H9 (cell line): ENCODE measurements at regions not wholly inside any gene's neighbourhood (a gene's known extent, or its start where the extent isn't known, plus 50 kb on each side); places are given as distances from the start of the nearest gene placed in this dataset.

ENCODE experiments used
- DNase-seq: peaks from one replicate; pipeline ENCODE4 v3.0.0-alpha.2; 2017
- H2AFZ ChIP-seq: one replicate; pipeline ENCODE4 v1.6.1; 2013; ENCODE audit warnings: mild to moderate bottlenecking, low read length, control low read depth, moderate library complexity
- H2AK5ac ChIP-seq: 2 replicates; pipeline ENCODE4 v1.6.1; 2013; ENCODE audit warnings: low read length, control low read depth, mixed read lengths; ENCODE audit not compliant: insufficient read length
- H2BK120ac ChIP-seq: one replicate; pipeline ENCODE4 v1.6.1; 2013; ENCODE audit warnings: low read depth, mild to moderate bottlenecking, low read length, control low read depth, inconsistent platforms; ENCODE audit not compliant: poor library complexity, severe bottlenecking
- H2BK12ac ChIP-seq: 2 replicates; pipeline ENCODE4 v1.6.1; 2013; ENCODE audit warnings: low read length, control low read depth, mixed read lengths, low read depth; ENCODE audit not compliant: insufficient read length
- H2BK15ac ChIP-seq: 2 replicates; pipeline ENCODE4 v1.6.1; 2013; ENCODE audit warnings: low read depth, low read length, control low read depth
- H2BK20ac ChIP-seq: one replicate; pipeline ENCODE4 v1.6.1; 2013; ENCODE audit warnings: low read depth, mild to moderate bottlenecking, low read length, control low read depth, inconsistent platforms; ENCODE audit not compliant: poor library complexity, severe bottlenecking
- H2BK5ac ChIP-seq: 2 replicates; pipeline ENCODE4 v1.6.1; 2013; ENCODE audit warnings: low read length, control low read depth, mixed read lengths; ENCODE audit not compliant: insufficient read length
- H3K14ac ChIP-seq: 2 replicates; pipeline ENCODE4 v1.6.1; 2013; ENCODE audit warnings: low read length, control low read depth; ENCODE audit not compliant: insufficient read depth
- H3K18ac ChIP-seq: 2 replicates; pipeline ENCODE4 v1.6.1; 2013; ENCODE audit warnings: low read depth, mild to moderate bottlenecking, mixed read lengths, low read length, control low read depth; ENCODE audit not compliant: insufficient read length
- H3K23ac ChIP-seq: 2 replicates; pipeline ENCODE4 v1.6.1; 2013; ENCODE audit warnings: low read length, control low read depth, mixed read lengths, low read depth; ENCODE audit not compliant: insufficient read length
- H3K23me2 ChIP-seq: 2 replicates; pipeline ENCODE4 v1.6.1; 2013; ENCODE audit warnings: low read depth, mild to moderate bottlenecking, mixed read lengths, low read length, control low read depth; ENCODE audit not compliant: insufficient read length, poor library complexity, severe bottlenecking
- H3K27ac ChIP-seq: 2 replicates; pipeline ENCODE4 v1.5.1; 2013; ENCODE audit warnings: low read length, control low read depth, mixed read lengths, low read depth; ENCODE audit not compliant: insufficient read length
- H3K27me3 ChIP-seq: 2 replicates; pipeline ENCODE4 v1.6.1; 2013; ENCODE audit warnings: low read length, control low read depth, inconsistent platforms; ENCODE audit not compliant: insufficient read depth
- H3K4ac ChIP-seq: 2 replicates; pipeline ENCODE4 v1.6.1; 2013; ENCODE audit warnings: low read depth, mild to moderate bottlenecking, control low read depth, inconsistent platforms, low read length, moderate library complexity
- H3K4me1 ChIP-seq: 2 replicates; pipeline ENCODE4 v1.6.1; 2013; ENCODE audit warnings: low read length, control low read depth, inconsistent platforms; ENCODE audit not compliant: insufficient read depth
- H3K4me2 ChIP-seq: 2 replicates; pipeline ENCODE4 v1.6.1; 2013; ENCODE audit warnings: low read length, control low read depth, mixed read lengths; ENCODE audit not compliant: insufficient read length, insufficient read depth
- H3K56ac ChIP-seq: 2 replicates; pipeline ENCODE4 v1.6.1; 2013; ENCODE audit warnings: low read depth, mild to moderate bottlenecking, mixed read lengths, low read length, control low read depth; ENCODE audit not compliant: insufficient read length
- H3K79me1 ChIP-seq: 2 replicates; pipeline ENCODE4 v1.6.1; 2013; ENCODE audit warnings: low read depth, mild to moderate bottlenecking, moderate library complexity, low read length, control low read depth, inconsistent platforms; ENCODE audit not compliant: insufficient read depth, poor library complexity, severe bottlenecking
- H3K79me2 ChIP-seq: 2 replicates; pipeline ENCODE4 v1.6.1; 2013; ENCODE audit warnings: low read length, control low read depth, inconsistent platforms; ENCODE audit not compliant: insufficient read depth
- H3K9ac ChIP-seq: 2 replicates; pipeline ENCODE4 v1.6.1; 2013; ENCODE audit warnings: low read length, control low read depth, mixed read lengths; ENCODE audit not compliant: insufficient read length; ENCODE audit errors: extremely low read depth
- H3K9me3 ChIP-seq: one replicate; pipeline ENCODE4 v1.6.1; 2013; ENCODE audit warnings: low read depth, low read length, inconsistent platforms; ENCODE audit not compliant: control insufficient read depth
- H3T11ph ChIP-seq: one replicate; pipeline ENCODE4 v1.6.1; 2013; ENCODE audit warnings: mild to moderate bottlenecking, low read length, control low read depth, inconsistent platforms
- H4K20me1 ChIP-seq: one replicate; pipeline ENCODE4 v1.6.1; 2013; ENCODE audit not compliant: control insufficient read depth, insufficient read length, insufficient read depth
- H4K5ac ChIP-seq: 2 replicates; pipeline ENCODE4 v1.6.1; 2013; ENCODE audit warnings: low read depth, mild to moderate bottlenecking, mixed read lengths, low read length, control low read depth; ENCODE audit not compliant: insufficient read length
- H4K8ac ChIP-seq: replicated peaks from 2 replicates; pipeline ENCODE4 v1.6.1; 2013; ENCODE audit warnings: low read length, control low read depth, mixed read lengths, low read depth; ENCODE audit not compliant: insufficient read length
- H4K91ac ChIP-seq: 2 replicates; pipeline ENCODE4 v1.6.1; 2013; ENCODE audit warnings: low read depth, mild to moderate bottlenecking, moderate library complexity, mixed read lengths, low read length, control low read depth; ENCODE audit not compliant: insufficient read length
- H3K27ac Mint-ChIP-seq, 3 experiments: 2 replicates in 2 of 3; 3 replicates in 1 of 3; pipeline ENCODE4 v1.8.0; 2020 to 2021; ENCODE audit warnings: mixed read lengths in 3 of 3, mild to moderate bottlenecking in 1 of 3, moderate library complexity in 1 of 3
- H3K27me3 Mint-ChIP-seq: 2 replicates; pipeline ENCODE4 v1.8.0; 2021; ENCODE audit warnings: low read depth, mild to moderate bottlenecking, moderate library complexity, mixed read lengths
- H3K36me3 Mint-ChIP-seq, 3 experiments: 2 replicates in 2 of 3; 3 replicates in 1 of 3; pipeline ENCODE4 v1.8.0; 2020 to 2021; ENCODE audit warnings: low read depth in 3 of 3, mixed read lengths in 3 of 3; ENCODE audit not compliant: insufficient read depth in 1 of 3
- H3K4me1 Mint-ChIP-seq, 2 experiments: 2 replicates each; pipeline ENCODE4 v1.8.0; 2020; ENCODE audit warnings: mixed read lengths in 2 of 2
- H3K4me3 Mint-ChIP-seq, 2 experiments: 2 replicates in 1 of 2; 3 replicates in 1 of 2; pipeline ENCODE4 v1.8.0; 2020 to 2021; ENCODE audit warnings: mild to moderate bottlenecking in 2 of 2, mixed read lengths in 2 of 2, moderate library complexity in 1 of 2
- H3K9me3 Mint-ChIP-seq, 2 experiments: 2 replicates in 1 of 2; 3 replicates in 1 of 2; pipeline ENCODE4 v1.8.0; 2020; ENCODE audit warnings: mild to moderate bottlenecking in 2 of 2, mixed read lengths in 2 of 2, moderate library complexity in 1 of 2
- CTCF ChIP-seq: fragments of 200-600 bp; sonication (generic); conservative IDR thresholded peaks from 3 replicates; pipeline ENCODE4 v1.8.0; 2021; ENCODE audit warnings: antibody characterized with exemption, mild to moderate bottlenecking
- WGBS: extraction: QIAGEN DNeasy Blood & Tissue Kit; methylation state at CpG from one replicate; pipeline ENCODE4 v1.1.7; 2013; ENCODE audit warnings: missing lambda C conversion rate, low lambda C conversion rate, mixed read lengths; ENCODE audit not compliant: insufficient read length; ENCODE audit errors: extremely low coverage; 5-methylcytosine and 5-hydroxymethylcytosine counted together

- no peak for DNase-seq
- H3K23ac ChIP-seq, result no peak overlapping the region
- H3K27me3 Mint-ChIP-seq, result peaks cover 2% of the 10 kb centered on the region; the same call in 1 of the 2 replicates
Measured at GRCh38 chr14:105889666-105890473, 363.5 kb downstream of the TMEM121 start.

More at GRCh38 chr14:105889666-105890473, 363.5 kb downstream of the TMEM121 start:
- Histone ChIP-seq H3K56ac (no peak overlapping the region), H3K27me3 (no peaks in the 10 kb centered on the region), H3K9me3 (peaks cover 66% of the 10 kb centered on the region), H2BK5ac (no peak overlapping the region), H2BK20ac (no peak overlapping the region), H3T11ph (no peak overlapping the region), H2AK5ac (no peak overlapping the region), H4K91ac (no peak overlapping the region), H3K4me2 (no peak overlapping the region), H3K4me1 (no peaks in the 10 kb centered on the region), H2BK15ac (no peak overlapping the region), H4K5ac (no peak overlapping the region), H3K18ac (no peak overlapping the region), H4K20me1 (no peaks in the 10 kb centered on the region), H2BK12ac (no peak overlapping the region), H3K27ac (no peak overlapping the region), H3K14ac (no peak overlapping the region), H3K79me2 (no peaks in the 10 kb centered on the region), H4K8ac (no peak overlapping the region), H3K4ac (no peak overlapping the region), H3K23me2 (no peaks in the 10 kb centered on the region), H3K79me1 (no peaks in the 10 kb centered on the region), H2AFZ (no peak overlapping the region), H2BK120ac (no peak overlapping the region), H3K9ac (no peak overlapping the region)
- Mint-ChIP-seq H3K36me3 (peaks cover 4 to 23% (median 9%) of the 10 kb centered on the region in 3 experiments; a peak in 5 of 7 replicates), H3K4me1 (no peaks in the 10 kb centered on the region), H3K27ac (no peak overlapping the region), H3K9me3 (peaks cover 71 to 86% of the 10 kb centered on the region in 2 experiments), H3K4me3 (no peak overlapping the region)
- no peak for TF ChIP-seq CTCF
- WGBS, result no CpG with 5 or more reads among the region's 10 CpGs
